GM21367 (cell line): ENCODE measurements at regions not wholly inside any gene's neighbourhood (a gene's known extent, or its start where the extent isn't known, plus 50 kb on each side); places are given as distances from the start of the nearest gene placed in this dataset.

ENCODE experiments used
- ATAC-seq: cut with Tn5 transposase; IDR thresholded peaks from one replicate; pipeline ENCODE4 v1.9.1; 2021; ENCODE audit not compliant: unreplicated experiment

- no peak for ATAC-seq
These were observed 316.5 kb downstream of the WDR11 start for GRCh38 chr10:121167534-121168243.

GRCh38 chr10:121168545-121169216 lies 317.5 kb downstream of the WDR11 start:
- ATAC-seq, result no peak

- no peak for ATAC-seq
These were observed 318.2 kb downstream of the WDR11 start for GRCh38 chr10:121169406-121169805.

GRCh38 chr10:121171825-121172787 lies 320.9 kb downstream of the WDR11 start:
- no peak for ATAC-seq

GRCh38 chr10:121179006-121179405 lies 327.8 kb downstream of the WDR11 start:
- no peak for ATAC-seq

- no peak for ATAC-seq
These were observed 331.1 kb downstream of the WDR11 start for GRCh38 chr10:121182219-121182618.

GRCh38 chr10:121183236-121183635 lies 332.1 kb downstream of the WDR11 start:
- ATAC-seq, result no peak

- no peak for ATAC-seq
These were observed 332.5 kb downstream of the WDR11 start for GRCh38 chr10:121183707-121184106.

GRCh38 chr10:121185816-121186455 lies 334.8 kb downstream of the WDR11 start:
- no peak for ATAC-seq

GRCh38 chr10:121187391-121187790 lies 336.2 kb downstream of the WDR11 start:
- no peak for ATAC-seq

GRCh38 chr10:121188005-121188404 lies 336.8 kb downstream of the WDR11 start:
- no peak for ATAC-seq

GRCh38 chr10:121189066-121189465 lies 337.9 kb downstream of the WDR11 start:
- no peak for ATAC-seq

GRCh38 chr10:121194696-121195523 lies 343.7 kb downstream of the WDR11 start:
- no peak for ATAC-seq

GRCh38 chr10:121195524-121195910 lies 344.4 kb downstream of the WDR11 start:
- ATAC-seq, result no peak

GRCh38 chr10:121199081-121199480 lies 347.9 kb downstream of the WDR11 start:
- no peak for ATAC-seq

GRCh38 chr10:121205625-121206024 lies 354.5 kb downstream of the WDR11 start:
- ATAC-seq, result no peak

GRCh38 chr10:121211446-121211845 lies 360.3 kb downstream of the WDR11 start:
- ATAC-seq, result no peak

GRCh38 chr10:121213437-121213836 lies 362.3 kb downstream of the WDR11 start:
- no peak for ATAC-seq

- ATAC-seq, result no peak
These were observed 365.1 kb downstream of the WDR11 start for GRCh38 chr10:121216295-121216694.

GRCh38 chr10:121216721-121217181 lies 365.6 kb downstream of the WDR11 start:
- no peak for ATAC-seq
